Nephron (organoid): ENCODE measurements at regions not wholly inside any gene's neighbourhood (a gene's known extent, or its start where the extent isn't known, plus 50 kb on each side); places are given as distances from the start of the nearest gene placed in this dataset.

ENCODE experiments used
- H3K27ac Mint-ChIP-seq, 3 experiments: 2 replicates each; pipeline ENCODE4 v1.8.0; 2020; ENCODE audit warnings: mixed read lengths in 3 of 3, mild to moderate bottlenecking in 2 of 3, moderate library complexity in 1 of 3
- H3K27me3 Mint-ChIP-seq: 2 replicates; pipeline ENCODE4 v1.8.0; 2021; ENCODE audit warnings: low read depth, mild to moderate bottlenecking, moderate library complexity, mixed read lengths
- H3K36me3 Mint-ChIP-seq: 2 replicates; pipeline ENCODE4 v1.8.0; 2020; ENCODE audit warnings: low read depth, mixed read lengths
- H3K4me1 Mint-ChIP-seq: 2 replicates; pipeline ENCODE4 v1.8.0; 2020; ENCODE audit warnings: mixed read lengths
- H3K4me3 Mint-ChIP-seq, 3 experiments: 2 replicates each; pipeline ENCODE4 v1.8.0; 2020; ENCODE audit warnings: mild to moderate bottlenecking in 3 of 3, mixed read lengths in 3 of 3, moderate library complexity in 2 of 3
- H3K9me3 Mint-ChIP-seq: 2 replicates; pipeline ENCODE4 v1.8.0; 2020; ENCODE audit warnings: mixed read lengths
- TF ChIP-seq, protein P1 (sequence below), 3 experiments: fragments of 200-600 bp; sonication (generic); IDR thresholded peaks; one replicate each; pipeline ENCODE4 v1.5.0; 2021; ENCODE audit warnings: antibody characterized with exemption in 3 of 3; ENCODE audit not compliant: unreplicated experiment in 3 of 3

DNA sequence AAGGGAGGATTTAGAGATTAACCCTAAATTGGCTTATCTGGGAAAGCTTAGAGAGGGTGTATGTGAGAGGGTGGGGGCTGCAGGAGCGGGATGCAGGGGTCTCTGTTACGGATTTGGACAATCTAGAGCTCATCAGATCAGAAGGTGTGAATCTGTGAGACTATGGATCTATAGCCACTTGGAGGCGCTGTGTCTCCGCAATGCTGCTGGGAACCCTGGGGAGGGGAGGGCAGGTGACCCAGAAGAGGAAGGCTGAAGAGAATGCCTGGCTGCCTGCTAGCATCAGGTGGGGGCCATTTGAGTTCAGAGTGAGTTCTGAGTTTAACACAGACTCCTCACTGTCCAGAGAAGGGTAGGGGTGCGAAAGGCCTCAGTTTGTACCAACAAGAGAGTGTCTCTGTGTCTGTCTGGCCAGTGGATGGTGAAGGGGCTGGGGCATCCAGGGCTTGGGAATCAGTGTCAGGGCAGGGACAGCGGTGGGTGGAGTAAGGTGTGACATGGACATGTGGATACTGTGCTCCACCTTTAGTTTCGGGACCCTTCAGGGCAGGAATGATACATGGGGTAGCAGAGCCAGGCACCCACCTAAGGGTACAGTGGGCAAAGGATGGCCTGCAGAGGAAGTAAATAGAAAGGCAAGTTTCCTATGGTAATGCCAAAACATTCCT, 187.3 kb upstream of the PRSS58 start:
- Mint-ChIP-seq H3K27me3 (peaks cover 2% of the 10 kb centered on the region), H3K36me3 (no peaks in the 10 kb centered on the region), H3K27ac (no peak overlapping the region), H3K4me1 (no peaks in the 10 kb centered on the region), H3K9me3 (no peaks in the 10 kb centered on the region), H3K4me3 (no peak overlapping the region)
- TF ChIP-seq, protein P1, sequence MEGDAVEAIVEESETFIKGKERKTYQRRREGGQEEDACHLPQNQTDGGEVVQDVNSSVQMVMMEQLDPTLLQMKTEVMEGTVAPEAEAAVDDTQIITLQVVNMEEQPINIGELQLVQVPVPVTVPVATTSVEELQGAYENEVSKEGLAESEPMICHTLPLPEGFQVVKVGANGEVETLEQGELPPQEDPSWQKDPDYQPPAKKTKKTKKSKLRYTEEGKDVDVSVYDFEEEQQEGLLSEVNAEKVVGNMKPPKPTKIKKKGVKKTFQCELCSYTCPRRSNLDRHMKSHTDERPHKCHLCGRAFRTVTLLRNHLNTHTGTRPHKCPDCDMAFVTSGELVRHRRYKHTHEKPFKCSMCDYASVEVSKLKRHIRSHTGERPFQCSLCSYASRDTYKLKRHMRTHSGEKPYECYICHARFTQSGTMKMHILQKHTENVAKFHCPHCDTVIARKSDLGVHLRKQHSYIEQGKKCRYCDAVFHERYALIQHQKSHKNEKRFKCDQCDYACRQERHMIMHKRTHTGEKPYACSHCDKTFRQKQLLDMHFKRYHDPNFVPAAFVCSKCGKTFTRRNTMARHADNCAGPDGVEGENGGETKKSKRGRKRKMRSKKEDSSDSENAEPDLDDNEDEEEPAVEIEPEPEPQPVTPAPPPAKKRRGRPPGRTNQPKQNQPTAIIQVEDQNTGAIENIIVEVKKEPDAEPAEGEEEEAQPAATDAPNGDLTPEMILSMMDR (IDR thresholded peaks at IDR 0.05; ENCODE audit: unreplicated experiment in 3 of 3) = no peak

GRCh38 chr7:142443216-142444010, 185.6 kb upstream of the PRSS58 start:
- H3K4me3 Mint-ChIP-seq = no peak overlapping the region
- no peaks in the 10 kb centered on the region for H3K4me1 Mint-ChIP-seq
- TF ChIP-seq, protein P1 (IDR thresholded peaks at IDR 0.05; ENCODE audit: unreplicated experiment in 3 of 3) = no peak
- H3K27me3 Mint-ChIP-seq = no peaks in the 10 kb centered on the region
- peaks cover 2% of the 10 kb centered on the region for H3K9me3 Mint-ChIP-seq
- H3K27ac Mint-ChIP-seq = no peak overlapping the region
- no peaks in the 10 kb centered on the region for H3K36me3 Mint-ChIP-seq

DNA sequence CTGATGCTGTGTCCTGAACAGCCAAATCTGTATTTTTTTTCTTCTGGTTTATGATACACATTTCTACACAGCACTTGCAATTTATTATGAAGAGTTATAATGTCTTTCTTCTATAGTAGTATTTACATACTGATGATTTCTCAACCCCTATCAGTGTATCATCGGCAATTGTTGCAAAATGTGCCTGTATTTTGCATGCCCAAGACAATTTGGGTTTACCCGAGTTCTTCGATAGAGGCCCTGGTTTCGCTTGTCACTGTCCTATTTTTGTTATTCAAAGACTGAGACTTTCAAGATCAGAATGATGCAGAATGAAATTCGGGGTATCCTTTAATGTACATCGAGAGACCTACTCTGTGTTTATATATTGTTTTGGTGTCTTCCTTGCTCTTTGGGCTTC, 184.5 kb upstream of the PRSS58 start:
- H3K36me3 Mint-ChIP-seq = no peaks in the 10 kb centered on the region
- H3K4me1 Mint-ChIP-seq = no peaks in the 10 kb centered on the region
- TF ChIP-seq, protein P1 (IDR thresholded peaks at IDR 0.05; ENCODE audit: unreplicated experiment in 3 of 3) = no peak
- no peak overlapping the region for H3K4me3 Mint-ChIP-seq
- H3K27me3 Mint-ChIP-seq = peaks cover 1% of the 10 kb centered on the region
- H3K9me3 Mint-ChIP-seq = peaks cover 4% of the 10 kb centered on the region
- H3K27ac Mint-ChIP-seq = no peak overlapping the region

- Mint-ChIP-seq H3K4me3 (no peak overlapping the region), H3K27me3 (peaks cover 4% of the 10 kb centered on the region), H3K9me3 (peaks cover 4% of the 10 kb centered on the region), H3K36me3 (no peaks in the 10 kb centered on the region), H3K4me1 (no peaks in the 10 kb centered on the region), H3K27ac (no peak overlapping the region)
- TF ChIP-seq, protein P1 (IDR thresholded peaks at IDR 0.05; ENCODE audit: unreplicated experiment in 3 of 3) = no peak
Measured at GRCh38 chr7:142440906-142441411, 183.1 kb upstream of the PRSS58 start.

DNA sequence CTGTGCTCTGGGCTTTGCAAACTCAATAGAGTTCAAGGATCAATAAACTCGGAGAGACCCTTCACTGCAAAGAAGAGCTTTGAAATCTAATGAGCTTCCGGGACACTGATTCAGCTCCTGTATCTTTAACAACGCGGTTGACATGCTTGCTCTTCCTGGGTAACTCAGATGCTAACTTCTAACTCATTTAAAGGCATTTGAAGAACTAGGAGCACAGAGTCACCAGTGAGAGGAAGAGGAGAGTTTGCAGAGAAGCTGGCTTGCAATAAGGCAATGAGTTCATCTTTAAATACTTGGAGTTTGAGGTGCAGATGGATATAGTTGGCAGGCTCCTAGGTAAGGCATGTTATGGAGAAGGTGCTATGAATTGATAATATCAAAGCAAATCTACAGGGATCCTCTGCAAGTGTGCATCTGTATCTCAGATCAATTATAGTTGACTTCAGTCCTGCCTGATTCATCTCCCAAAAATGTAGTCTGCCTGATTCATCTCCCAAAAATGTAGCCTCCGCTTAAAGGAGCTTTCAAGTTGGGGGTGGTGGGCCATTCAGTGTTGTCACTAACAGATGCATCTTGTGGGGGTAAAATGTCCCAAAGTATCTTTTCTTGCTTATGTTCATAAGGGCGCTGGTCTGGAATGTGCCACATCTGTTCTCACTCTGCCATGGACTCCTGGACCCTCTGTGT, 182.5 kb upstream of the PRSS58 start:
- Mint-ChIP-seq H3K27me3 (peaks cover 8% of the 10 kb centered on the region), H3K27ac (no peak overlapping the region), H3K4me1 (no peaks in the 10 kb centered on the region), H3K36me3 (no peaks in the 10 kb centered on the region), H3K4me3 (no peak overlapping the region), H3K9me3 (peaks cover 4% of the 10 kb centered on the region)
- TF ChIP-seq, protein P1 (IDR thresholded peaks at IDR 0.05; ENCODE audit: unreplicated experiment in 3 of 3) = no peak
